ENCODE measurements at regions not wholly inside any gene's neighbourhood (a gene's known extent, or its start where the extent isn't known, plus 50 kb on each side); places are given as distances from the start of the nearest gene placed in this dataset.

DNA sequence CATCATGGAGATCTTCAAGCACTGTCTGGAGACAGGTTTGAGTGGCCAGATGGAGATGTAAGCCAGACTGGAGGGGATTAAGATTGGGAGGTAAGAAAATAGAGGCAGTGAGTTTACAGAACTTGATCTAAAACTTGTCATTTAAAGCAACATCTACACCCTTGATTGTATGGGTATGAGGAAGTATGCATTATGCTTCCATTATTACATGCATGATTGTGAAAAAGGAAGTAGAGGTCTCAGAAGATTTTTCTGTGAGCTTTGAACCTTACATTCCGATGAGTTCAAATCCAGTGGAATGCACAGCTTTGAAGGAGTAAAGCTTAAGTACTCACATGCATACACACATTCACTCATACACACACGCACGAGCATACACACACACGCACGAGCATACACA, 550.8 kb downstream of the MED13L start:
- H3K9me3 Mint-ChIP-seq: peaks cover 0 to 10% (median under 1%) of the 10 kb centered on the region in 6 donors
- DNase-seq: no peak
- H3K27me3 Mint-ChIP-seq (ENCODE audit: low read depth in 3 of 3): peaks cover 2 to 5% (median 3%) of the 10 kb centered on the region in 3 donors
- no peak overlapping the region for H3K27ac Mint-ChIP-seq
- H3K4me3 Mint-ChIP-seq: no peak overlapping the region
- peaks cover 0 to 3% (median 0%) of the 10 kb centered on the region in 3 donors for H3K36me3 Mint-ChIP-seq
- H3K4me1 Mint-ChIP-seq: no peaks in the 10 kb centered on the region

- H3K4me3 Mint-ChIP-seq: no peak overlapping the region
- no peak for DNase-seq
- H3K27ac Mint-ChIP-seq: no peak overlapping the region
- no peaks in the 10 kb centered on the region for H3K4me1 Mint-ChIP-seq
- peaks cover 0 to 7% (median 0%) of the 10 kb centered on the region in 6 donors for H3K9me3 Mint-ChIP-seq
- peaks cover 0 to 3% (median 0%) of the 10 kb centered on the region in 3 donors for H3K27me3 Mint-ChIP-seq (ENCODE audit: low read depth in 3 of 3)
- H3K36me3 Mint-ChIP-seq: no peaks in the 10 kb centered on the region
Observed at GRCh38 chr12:115722181-115722580, 555.3 kb downstream of the MED13L start.

GRCh38 chr12:115716551-115716950, 560.9 kb downstream of the MED13L start:
- Mint-ChIP-seq H3K27ac (no peak overlapping the region), H3K4me1 (no peaks in the 10 kb centered on the region), H3K27me3 (ENCODE audit: low read depth in 3 of 3) (peaks cover 0 to 3% (median 3%) of the 10 kb centered on the region in 3 donors), H3K9me3 (peaks cover 0 to 3% (median 0%) of the 10 kb centered on the region in 6 donors), H3K4me3 (no peak overlapping the region), H3K36me3 (no peaks in the 10 kb centered on the region)
- no peak for DNase-seq

DNA sequence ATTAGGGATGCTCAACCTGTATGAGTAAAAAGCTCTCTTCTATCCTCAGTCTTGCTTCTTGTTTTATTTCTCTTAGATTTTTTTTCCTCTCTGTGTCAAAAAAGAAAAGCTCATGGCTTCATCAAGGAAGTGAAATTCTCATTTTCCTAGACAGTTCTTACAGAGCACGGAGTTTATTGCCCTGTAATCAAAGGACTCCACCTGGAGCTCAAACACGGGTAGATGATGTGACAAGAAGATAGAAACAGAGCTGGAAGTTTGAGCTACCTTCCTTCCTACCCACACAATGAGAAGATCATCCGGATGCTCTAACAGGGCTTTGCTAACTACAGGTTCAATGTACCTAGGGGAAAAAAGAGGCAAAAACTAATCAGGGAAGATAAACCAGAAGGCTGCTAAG, 564.8 kb downstream of the MED13L start:
- no peak overlapping the region for H3K4me3 Mint-ChIP-seq
- peaks cover 0 to 3% (median 0%) of the 10 kb centered on the region in 6 donors for H3K9me3 Mint-ChIP-seq
- H3K27me3 Mint-ChIP-seq (ENCODE audit: low read depth in 3 of 3): peaks cover 1 to 3% (median 1%) of the 10 kb centered on the region in 3 donors
- no peaks in the 10 kb centered on the region for H3K4me1 Mint-ChIP-seq
- no peak for DNase-seq
- H3K36me3 Mint-ChIP-seq: no peaks in the 10 kb centered on the region
- no peak overlapping the region for H3K27ac Mint-ChIP-seq

- DNase-seq: no peak
- no peaks in the 10 kb centered on the region for H3K36me3 Mint-ChIP-seq
- no peak overlapping the region for H3K4me3 Mint-ChIP-seq
- H3K27ac Mint-ChIP-seq: no peak overlapping the region
- H3K4me1 Mint-ChIP-seq: no peaks in the 10 kb centered on the region
- peaks cover 0 to 2% (median 1%) of the 10 kb centered on the region in 3 donors for H3K27me3 Mint-ChIP-seq (ENCODE audit: low read depth in 3 of 3)
- peaks cover 0 to 4% (median 0%) of the 10 kb centered on the region in 6 donors for H3K9me3 Mint-ChIP-seq
Observed at GRCh38 chr12:115710104-115710564, 567.4 kb downstream of the MED13L start.

GRCh38 chr12:115709540-115710011, 567.9 kb downstream of the MED13L start:
- Mint-ChIP-seq H3K27ac (no peak overlapping the region), H3K27me3 (ENCODE audit: low read depth in 3 of 3) (peaks cover 0 to 2% (median 1%) of the 10 kb centered on the region in 3 donors), H3K36me3 (no peaks in the 10 kb centered on the region), H3K4me1 (no peaks in the 10 kb centered on the region), H3K9me3 (peaks cover 0 to 4% (median 0%) of the 10 kb centered on the region in 6 donors), H3K4me3 (no peak overlapping the region)
- DNase-seq: no peak

DNA sequence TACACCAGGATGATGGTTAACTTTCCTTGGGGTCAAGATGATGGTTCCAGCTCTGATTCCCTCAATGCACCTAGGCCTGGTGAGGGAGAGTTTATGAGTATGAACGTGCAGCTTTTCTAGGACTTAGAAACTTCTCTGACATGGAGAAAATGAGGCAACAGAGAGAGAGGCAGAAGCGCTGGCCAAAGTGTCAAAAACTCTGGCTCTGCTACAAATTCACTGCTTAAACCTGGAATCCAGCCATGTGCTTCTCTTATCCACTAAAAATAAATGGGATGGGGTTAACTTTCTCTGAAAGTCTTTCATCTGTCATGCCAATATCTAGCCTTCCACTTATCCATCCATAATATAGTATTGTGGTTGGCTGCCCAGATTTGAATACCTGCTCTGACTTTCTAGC, 568.7 kb downstream of the MED13L start:
- H3K4me3 Mint-ChIP-seq: no peak overlapping the region
- peaks cover 0 to 4% (median 0%) of the 10 kb centered on the region in 6 donors for H3K9me3 Mint-ChIP-seq
- DNase-seq: no peak
- no peaks in the 10 kb centered on the region for H3K4me1 Mint-ChIP-seq
- peaks cover 0 to 2% (median 1%) of the 10 kb centered on the region in 3 donors for H3K27me3 Mint-ChIP-seq (ENCODE audit: low read depth in 3 of 3)
- no peaks in the 10 kb centered on the region for H3K36me3 Mint-ChIP-seq
- no peak overlapping the region for H3K27ac Mint-ChIP-seq

DNA sequence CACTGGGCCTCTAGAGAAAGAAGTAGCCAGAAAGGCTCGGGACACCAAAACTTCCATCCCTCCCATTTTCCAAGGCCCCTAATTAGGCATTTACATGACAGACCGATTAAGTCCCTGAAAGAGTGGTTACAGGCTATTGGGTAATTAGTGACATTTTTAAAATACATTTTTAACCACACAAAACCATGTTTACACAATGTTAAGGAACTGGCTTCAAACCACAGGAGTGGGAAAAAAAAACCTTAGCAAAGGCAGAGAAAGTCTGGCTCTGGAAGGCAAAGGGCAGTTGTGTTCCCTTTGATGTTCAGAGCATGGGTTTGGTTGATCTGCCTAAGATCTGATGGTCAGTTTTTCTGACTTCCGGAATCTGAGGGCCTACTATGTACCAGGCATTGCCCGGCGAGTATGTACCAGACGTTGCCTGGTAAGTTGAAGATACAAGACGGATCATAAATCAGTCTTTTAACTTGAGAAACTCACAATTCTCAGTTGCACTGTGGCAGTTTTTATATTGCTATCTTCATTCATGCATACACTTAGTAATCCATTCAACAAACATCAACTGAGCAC, 576.5 kb downstream of the MED13L start:
- Mint-ChIP-seq H3K4me3 (no peak overlapping the region), H3K27me3 (ENCODE audit: low read depth in 3 of 3) (peaks cover 0 to 2% (median 2%) of the 10 kb centered on the region in 3 donors), H3K9me3 (peaks cover 0 to 3% (median 0%) of the 10 kb centered on the region in 6 donors), H3K4me1 (no peaks in the 10 kb centered on the region), H3K27ac (no peak overlapping the region), H3K36me3 (no peaks in the 10 kb centered on the region)
- DNase-seq: no peak

- Mint-ChIP-seq H3K27ac (no peak overlapping the region), H3K27me3 (ENCODE audit: low read depth in 3 of 3) (peaks cover 0 to 2% (median 0%) of the 10 kb centered on the region in 3 donors), H3K36me3 (no peaks in the 10 kb centered on the region), H3K9me3 (peaks cover 0 to 2% (median 0%) of the 10 kb centered on the region in 6 donors), H3K4me1 (no peaks in the 10 kb centered on the region), H3K4me3 (no peak overlapping the region)
- no peak for DNase-seq
Observed at GRCh38 chr12:115700081-115700480, 577.4 kb downstream of the MED13L start.

DNA sequence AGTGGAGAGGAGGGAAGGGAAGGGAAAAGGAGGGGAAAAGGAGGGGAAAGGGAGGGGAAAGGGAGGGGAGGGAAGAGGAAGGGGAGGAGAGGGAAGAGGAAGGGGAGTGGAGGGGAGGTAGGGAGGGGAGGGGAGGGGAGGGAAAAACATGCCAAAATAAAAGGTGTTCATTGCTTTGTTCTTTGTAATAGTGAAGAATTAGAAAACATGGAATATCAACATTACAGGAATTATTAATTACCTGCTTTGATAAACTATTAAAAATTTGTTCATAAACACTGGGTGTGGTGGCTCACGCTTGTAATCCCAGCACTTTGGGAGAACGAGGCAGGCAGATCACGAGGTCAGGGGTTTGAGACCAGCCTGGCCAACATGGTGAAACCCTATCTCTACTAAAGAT, 579.2 kb downstream of the MED13L start:
- Mint-ChIP-seq H3K36me3 (no peaks in the 10 kb centered on the region), H3K27ac (no peak overlapping the region), H3K4me3 (no peak overlapping the region), H3K27me3 (ENCODE audit: low read depth in 3 of 3) (peaks cover 0 to 2% (median 2%) of the 10 kb centered on the region in 3 donors), H3K9me3 (peaks cover 0 to 2% (median 0%) of the 10 kb centered on the region in 6 donors), H3K4me1 (no peaks in the 10 kb centered on the region)
- no peak for DNase-seq

DNA sequence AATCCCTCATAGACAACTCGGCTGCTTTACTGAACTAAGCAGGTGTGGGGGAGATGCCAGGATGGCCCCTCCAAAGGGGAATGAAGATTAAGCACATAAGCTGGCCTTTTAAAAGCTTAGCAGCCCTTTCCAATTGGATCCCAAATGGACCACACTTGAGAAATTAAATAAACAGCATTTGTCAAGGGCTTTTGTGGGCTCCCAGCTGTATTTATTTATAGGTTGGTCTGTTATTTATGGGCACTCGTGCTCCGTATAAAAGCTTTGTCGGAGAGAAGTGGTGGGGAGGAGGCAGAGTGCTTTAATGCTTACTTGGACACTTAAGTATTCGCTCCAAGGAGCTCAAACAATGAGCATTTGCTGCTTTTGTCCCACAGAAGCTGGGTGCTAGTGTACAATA, 580.2 kb downstream of the MED13L start:
- Mint-ChIP-seq H3K9me3 (peaks cover 0 to 2% (median 0%) of the 10 kb centered on the region in 6 donors), H3K27me3 (ENCODE audit: low read depth in 3 of 3) (peaks cover 0 to 3% (median 2%) of the 10 kb centered on the region in 3 donors), H3K4me3 (no peak overlapping the region)

GRCh38 chr12:115694564-115694963, 582.9 kb downstream of the MED13L start:
- H3K36me3 Mint-ChIP-seq: no peaks in the 10 kb centered on the region
- no peak for DNase-seq
- H3K27ac Mint-ChIP-seq: no peak overlapping the region
- peaks cover 0 to 5% (median 0%) of the 10 kb centered on the region in 6 donors for H3K9me3 Mint-ChIP-seq
- H3K4me1 Mint-ChIP-seq: no peaks in the 10 kb centered on the region
- peaks cover 0 to 2% (median 2%) of the 10 kb centered on the region in 3 donors for H3K27me3 Mint-ChIP-seq (ENCODE audit: low read depth in 3 of 3)
- no peak overlapping the region for H3K4me3 Mint-ChIP-seq

More for the DNA sequence above, 580.2 kb downstream of the MED13L start:
- no peak for DNase-seq
- no peaks in the 10 kb centered on the region for H3K4me1 Mint-ChIP-seq
- no peaks in the 10 kb centered on the region for H3K36me3 Mint-ChIP-seq
- H3K27ac Mint-ChIP-seq: no peak overlapping the region

DNA sequence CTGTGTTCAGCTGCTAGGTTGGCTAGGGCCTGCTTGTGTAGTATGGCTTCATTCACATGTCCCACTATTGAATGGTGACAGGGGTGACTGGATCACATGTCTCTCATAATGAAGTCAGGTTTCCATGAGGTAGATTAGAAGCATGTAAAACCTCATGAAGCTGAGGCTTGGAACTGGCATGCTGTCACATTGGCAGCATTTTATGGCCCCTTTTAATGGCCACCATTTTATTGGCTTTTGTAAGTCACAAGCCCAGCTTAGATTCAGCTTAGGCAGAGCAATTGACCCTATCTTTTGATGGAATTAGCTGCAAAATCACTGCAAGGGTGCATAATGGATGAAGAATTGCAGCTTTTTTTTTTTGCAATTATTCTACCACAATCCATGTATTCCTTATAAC, 583.5 kb downstream of the MED13L start:
- peaks cover 0 to 2% (median 0%) of the 10 kb centered on the region in 6 donors for H3K9me3 Mint-ChIP-seq
- H3K27me3 Mint-ChIP-seq (ENCODE audit: low read depth in 3 of 3): peaks cover 0 to 2% (median 2%) of the 10 kb centered on the region in 3 donors
- DNase-seq: no peak
- H3K4me3 Mint-ChIP-seq: no peak overlapping the region
- no peaks in the 10 kb centered on the region for H3K36me3 Mint-ChIP-seq
- H3K27ac Mint-ChIP-seq: no peak overlapping the region
- H3K4me1 Mint-ChIP-seq: no peaks in the 10 kb centered on the region

DNA sequence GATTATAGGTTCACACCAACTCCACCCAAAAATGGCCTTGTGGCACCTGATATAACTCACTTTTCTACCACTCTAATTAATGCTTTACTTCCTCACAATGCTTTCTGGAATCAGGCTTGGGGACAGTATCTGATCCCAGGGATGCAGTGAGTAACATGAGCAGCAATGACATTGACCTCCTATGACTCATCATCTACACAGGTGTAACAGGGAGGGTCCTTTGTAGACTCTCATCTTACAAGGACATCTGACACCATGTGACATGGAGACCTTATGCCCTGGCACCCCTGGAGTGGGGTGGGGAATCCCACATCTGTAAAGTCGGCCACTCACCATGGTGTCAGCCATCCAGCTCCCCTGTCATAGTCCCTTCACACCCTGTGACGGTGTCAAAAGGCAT, 586.4 kb downstream of the MED13L start:
- DNase-seq: no peak
- no peaks in the 10 kb centered on the region for H3K4me1 Mint-ChIP-seq
- no peak overlapping the region for H3K4me3 Mint-ChIP-seq
- peaks cover 2 to 5% (median 2%) of the 10 kb centered on the region in 3 donors for H3K27me3 Mint-ChIP-seq (ENCODE audit: low read depth in 3 of 3)
- no peak overlapping the region for H3K27ac Mint-ChIP-seq
- no peaks in the 10 kb centered on the region for H3K36me3 Mint-ChIP-seq
- peaks cover 0 to 2% (median 0%) of the 10 kb centered on the region in 6 donors for H3K9me3 Mint-ChIP-seq
